GM19397 (cell line): ENCODE measurements at regions not wholly inside any gene's neighbourhood (a gene's known extent, or its start where the extent isn't known, plus 50 kb on each side); places are given as distances from the start of the nearest gene placed in this dataset.
"Not testable (repeated sequence)": the region's sequence is repeated elsewhere in the genome, so short reads cannot be mapped to it uniquely, and the experiment has no call there.

Experiments
- ATAC-seq: cut with Tn5 transposase; IDR thresholded peaks from one replicate; pipeline ENCODE4 v1.9.1; 2021; ENCODE audit warnings: mild to moderate bottlenecking, moderate library complexity; ENCODE audit not compliant: unreplicated experiment

- no peak for ATAC-seq
These were observed 106.5 kb upstream of the KCTD1 start for GRCh38 chr18:26654616-26655524.

- no peak for ATAC-seq
These were observed 105.7 kb upstream of the KCTD1 start for GRCh38 chr18:26653943-26654615.

DNA sequence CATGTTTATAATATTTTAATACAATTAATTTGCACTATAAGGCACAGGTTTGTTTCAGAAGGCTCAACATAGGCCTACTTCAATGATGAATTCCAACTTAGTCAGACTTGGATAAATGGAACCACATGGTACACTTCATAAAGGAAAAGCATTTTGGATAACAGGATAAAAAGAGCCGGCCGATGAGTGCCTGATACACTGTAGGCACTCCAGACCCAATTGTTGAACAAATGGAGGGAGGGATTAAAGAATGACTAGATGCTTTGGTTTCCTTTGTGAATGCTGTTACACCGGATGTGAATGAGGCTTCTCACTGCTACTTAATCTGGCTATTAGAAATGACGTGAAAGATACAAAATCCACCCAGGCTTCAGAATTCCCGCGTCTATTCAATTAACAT lies 104.1 kb upstream of the KCTD1 start:
- ATAC-seq: no peak

DNA sequence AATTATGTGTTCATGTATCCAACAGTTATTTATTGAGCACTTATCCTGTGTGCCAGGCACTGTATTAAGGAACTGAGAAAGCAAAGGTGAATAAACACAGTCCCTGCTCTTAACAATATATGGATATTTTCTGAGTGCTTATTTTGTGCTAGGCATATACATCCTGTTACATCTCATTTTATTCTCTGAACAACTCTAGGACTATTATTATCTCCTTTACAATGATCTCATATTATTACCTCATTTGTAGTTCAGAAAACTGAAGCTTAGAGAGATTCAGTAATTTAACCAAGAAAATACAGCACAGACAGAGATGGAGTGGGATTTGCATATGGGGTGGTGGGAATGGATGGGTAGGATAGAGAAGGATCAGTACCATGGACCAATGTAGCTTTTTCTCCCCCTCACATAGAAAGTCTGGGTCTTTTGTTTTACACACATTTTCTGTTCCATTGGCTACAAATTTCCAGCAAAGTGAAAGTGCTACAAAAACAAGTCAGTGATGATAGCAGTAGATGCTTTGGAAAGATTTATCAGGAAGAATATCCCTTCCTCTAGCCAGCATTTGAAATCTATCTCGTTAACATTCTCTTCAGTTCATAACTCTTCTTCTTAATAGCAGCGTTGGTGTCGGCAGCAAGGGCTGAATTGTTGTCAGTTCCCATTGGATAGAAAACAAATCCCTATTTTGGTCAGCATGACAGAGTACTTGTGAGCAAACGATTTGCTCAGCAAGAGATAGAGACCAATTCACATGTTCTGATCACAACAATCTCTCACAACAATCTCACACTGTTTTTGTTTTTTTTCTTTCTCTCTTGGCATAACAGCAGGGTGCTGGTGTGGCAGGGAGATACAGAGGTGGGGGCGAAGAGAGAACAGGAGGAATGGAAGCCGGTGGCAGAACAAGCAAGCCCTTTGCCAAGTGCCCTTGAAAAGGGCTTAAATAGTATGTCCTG lies 102.2 kb upstream of the KCTD1 start:
- ATAC-seq: no peak

DNA sequence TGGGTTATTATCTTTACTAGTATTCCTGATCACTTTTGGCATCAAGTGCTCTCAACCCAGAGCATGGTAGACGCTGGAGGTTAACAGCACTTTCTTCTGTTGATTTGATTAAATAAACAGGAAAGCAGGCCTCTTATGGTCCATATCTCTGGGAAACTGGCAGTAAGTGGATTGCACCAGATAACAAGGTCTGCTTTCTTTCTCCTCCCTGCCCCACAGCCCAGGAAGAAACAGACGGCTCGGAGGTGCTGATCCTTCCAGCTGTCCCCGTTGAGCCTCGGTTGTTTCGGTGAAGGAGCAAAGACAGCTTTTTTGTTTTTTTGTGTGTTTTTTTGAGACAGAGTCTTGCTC lies 100.8 kb upstream of the KCTD1 start:
- ATAC-seq: no peak

- no peak for ATAC-seq
These were observed 100.3 kb upstream of the KCTD1 start for GRCh38 chr18:26648509-26649192.

DNA sequence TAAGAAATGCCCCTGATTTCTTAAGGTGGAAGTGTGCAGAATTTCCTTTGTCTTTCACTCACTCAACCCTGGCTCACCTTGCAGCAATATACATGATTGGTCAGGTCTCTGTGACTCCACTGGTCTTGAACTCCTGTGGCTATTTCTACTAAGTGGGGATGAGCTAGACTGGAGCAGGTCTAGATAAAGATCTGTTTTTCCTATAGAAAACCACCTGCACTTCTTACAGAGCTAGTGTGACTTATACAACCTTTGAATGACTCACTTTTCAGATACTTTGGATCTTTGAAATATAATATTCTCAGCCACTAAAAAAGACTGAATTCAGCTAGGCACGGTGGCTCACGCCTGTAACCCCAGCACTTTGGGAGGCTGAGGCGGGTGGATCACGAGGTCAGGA lies 98.5 kb upstream of the KCTD1 start:
- ATAC-seq: no peak

DNA sequence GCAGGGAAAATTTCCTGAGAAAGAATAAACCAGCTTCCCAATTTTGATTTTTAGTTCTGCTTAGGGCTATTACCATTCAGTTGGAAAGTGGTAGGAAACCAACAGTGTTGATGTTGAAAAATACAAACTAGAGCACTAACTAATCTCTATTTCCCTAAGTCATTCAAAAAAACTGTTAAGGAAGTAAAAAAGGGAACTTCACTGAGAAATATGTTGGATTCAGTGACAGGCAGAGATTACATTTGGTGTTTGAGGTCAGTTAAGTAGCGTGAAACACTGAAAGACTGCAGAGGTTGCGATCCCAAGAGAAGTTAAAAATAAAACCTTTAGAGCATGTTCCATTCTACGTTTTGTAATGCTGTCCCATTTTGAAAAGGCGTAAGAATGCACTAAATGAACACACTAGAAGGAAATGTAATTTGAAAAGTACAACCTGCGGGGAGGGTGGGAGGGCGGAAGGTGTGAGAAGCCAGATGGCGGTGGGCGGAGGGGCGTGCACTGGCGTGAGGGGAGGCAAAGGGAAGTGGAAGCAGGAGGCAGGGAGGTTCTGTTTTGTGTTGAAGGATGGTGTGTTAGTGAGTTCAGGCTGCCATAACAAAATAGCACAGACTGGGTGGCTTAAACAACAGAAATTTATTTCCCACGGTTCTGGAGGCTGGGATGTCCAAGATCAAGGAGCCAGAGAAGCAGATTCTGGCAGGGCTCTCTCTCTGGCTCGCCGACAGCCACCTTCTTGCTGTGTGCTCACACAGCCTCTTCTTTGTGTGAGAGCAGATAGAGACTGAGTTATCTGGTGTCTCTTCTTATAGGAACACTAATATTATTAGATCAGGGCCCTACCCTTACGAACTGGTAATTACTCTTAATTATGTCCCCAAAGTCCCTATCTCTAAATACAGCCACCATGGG lies 94.3 kb upstream of the KCTD1 start:
- no peak for ATAC-seq

DNA sequence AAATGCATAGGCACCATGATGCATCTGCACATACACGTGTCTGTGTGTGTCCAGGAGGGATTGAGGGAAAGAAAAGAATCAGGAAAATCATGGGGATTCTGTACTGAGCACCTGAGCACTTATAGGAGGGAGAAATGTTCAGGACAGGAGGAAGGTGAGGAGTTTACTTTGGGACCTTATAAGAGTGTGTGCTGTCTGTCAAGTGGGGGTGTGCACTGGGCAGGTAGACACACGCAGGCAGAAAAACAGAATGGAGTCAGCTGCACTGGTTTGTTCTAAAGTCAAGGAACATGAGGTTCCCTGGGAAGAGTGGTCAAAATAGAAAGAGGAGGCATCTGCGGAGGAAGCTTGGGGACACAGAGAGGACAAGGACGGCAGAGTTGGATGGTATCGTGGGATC lies 92.2 kb upstream of the KCTD1 start:
- no peak for ATAC-seq

DNA sequence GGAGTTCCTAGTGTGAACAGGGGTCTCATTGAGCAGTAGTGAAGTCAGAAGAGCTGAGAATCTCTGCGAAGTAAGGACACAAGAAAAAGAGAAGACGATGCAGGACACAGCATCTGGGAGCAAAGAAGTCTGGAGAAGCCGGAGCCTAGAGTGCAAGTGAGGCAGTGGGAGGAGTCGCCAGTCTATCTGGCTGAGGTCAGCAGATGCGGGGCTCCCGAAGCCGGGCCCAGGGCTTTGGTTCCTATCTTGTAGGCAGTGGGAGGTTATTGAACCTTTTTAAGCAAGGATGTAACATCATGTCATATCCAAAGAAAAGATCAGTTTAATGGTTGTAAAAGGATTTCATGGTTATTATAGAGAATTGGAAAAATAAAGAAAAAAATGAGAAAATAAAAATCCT lies 90.8 kb upstream of the KCTD1 start:
- no peak for ATAC-seq

DNA sequence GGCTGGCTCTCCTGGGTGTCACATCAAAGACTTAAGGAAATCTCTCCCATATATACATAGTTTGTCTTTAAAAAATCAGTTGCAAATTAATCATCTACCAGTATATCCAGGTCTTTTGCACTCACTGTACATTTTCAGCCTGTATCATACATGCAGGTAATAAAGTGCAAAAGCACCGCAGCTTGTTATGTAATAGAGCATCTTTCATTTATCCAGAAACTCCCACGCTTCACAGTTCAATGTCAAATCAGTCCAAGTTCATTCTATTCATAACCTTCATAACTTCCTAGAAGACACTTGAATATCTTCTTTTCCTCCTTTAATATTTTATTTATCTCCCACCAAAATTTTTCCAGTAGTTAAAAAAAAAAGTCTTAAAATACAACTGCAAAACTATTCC lies 89.6 kb upstream of the KCTD1 start:
- ATAC-seq: no peak

- ATAC-seq: no peak
These were observed 89.0 kb upstream of the KCTD1 start for GRCh38 chr18:26637324-26637723.

DNA sequence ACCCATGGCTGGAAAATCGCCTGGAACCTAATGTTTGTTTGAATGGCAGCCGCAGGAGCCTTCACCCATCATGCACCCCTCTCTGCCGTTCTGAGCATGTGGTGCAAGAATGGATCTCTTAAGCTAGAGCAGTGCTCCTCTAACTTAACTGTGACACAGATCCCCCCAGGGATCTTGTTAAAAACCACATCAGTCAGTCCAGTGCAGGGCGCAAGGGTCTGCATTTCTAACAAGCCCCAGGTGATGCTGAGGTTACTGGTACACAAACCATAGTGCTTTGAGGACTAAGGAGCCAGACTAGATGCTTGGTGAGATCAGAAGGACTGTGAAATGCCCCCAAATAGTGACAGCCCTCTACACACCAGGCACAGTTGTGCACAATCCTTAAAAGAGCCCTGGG lies 87.1 kb upstream of the KCTD1 start:
- ATAC-seq: no peak

GRCh38 chr18:26634631-26635030 lies 86.3 kb upstream of the KCTD1 start:
- ATAC-seq: no peak

GRCh38 chr18:26631135-26631534 lies 82.8 kb upstream of the KCTD1 start:
- no peak for ATAC-seq

DNA sequence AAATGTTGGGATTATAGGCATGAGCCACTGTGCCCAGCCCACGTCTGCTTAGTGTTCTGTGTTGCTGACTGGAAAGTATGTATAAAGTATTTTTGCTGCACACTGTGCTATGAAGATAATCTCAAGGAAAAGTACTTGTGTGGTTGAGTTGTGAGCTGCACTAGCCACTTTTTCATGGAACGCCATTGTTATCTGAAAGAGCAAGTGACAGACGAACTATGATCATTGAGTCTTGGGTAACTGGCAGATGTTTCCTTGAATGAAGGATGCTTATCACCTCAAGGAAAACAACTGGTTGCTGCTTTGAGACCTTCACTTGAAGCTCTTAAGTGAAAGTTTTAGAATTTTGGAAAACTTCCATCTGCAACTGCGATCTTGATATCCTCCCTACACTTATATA lies 82.2 kb upstream of the KCTD1 start:
- no peak for ATAC-seq

GRCh38 chr18:26628017-26628416 lies 79.7 kb upstream of the KCTD1 start:
- no peak for ATAC-seq

DNA sequence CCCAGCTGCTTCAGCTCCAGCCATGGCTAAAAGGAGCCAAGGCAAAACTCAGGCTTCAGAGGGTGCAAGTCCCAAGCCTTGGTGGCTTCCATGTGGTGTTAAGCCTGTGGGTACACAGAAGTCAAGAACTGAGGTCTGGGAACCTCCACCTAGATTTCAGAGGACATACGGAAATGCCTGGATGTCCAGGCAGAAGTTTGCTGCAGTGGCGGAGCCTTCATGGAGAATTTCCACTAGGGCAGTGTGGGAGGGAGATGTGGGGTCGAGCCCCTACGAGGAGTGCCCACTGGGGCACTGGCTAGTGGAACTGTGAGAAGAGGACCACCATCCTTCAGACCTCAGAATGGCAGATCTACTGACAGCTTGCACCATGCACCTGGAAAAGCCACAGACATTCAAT lies 76.1 kb upstream of the KCTD1 start:
- ATAC-seq: no peak

DNA sequence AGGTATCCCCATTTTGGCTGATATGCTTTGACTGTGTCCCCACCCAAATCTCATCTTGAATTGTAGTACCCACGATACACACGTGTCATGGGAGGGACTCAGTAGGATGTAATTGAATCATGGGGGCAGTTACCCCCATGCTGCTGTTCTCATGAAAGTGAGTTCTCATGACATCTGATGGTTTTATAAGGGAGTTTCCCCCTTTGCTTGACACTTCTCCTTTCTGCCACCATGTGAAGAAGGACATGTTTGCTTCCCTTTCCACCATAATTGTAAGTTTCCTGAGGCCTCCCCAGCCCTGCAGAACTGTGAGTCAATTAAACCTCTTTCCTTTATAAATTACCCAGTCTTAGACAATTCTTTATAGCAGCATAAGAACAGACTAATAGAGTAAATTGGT lies 75.0 kb upstream of the KCTD1 start:
- ATAC-seq: not testable (repeated sequence)
